HepG2 (cell line): ENCODE measurements at regions not wholly inside any gene's neighbourhood (a gene's known extent, or its start where the extent isn't known, plus 50 kb on each side); places are given as distances from the start of the nearest gene placed in this dataset.
"Not testable (repeated sequence)": the region's sequence is repeated elsewhere in the genome, so short reads cannot be mapped to it uniquely, and the experiment has no call there.

ENCODE experiments used
- ATAC-seq: fragments of 200-7000 bp; cut with Tn5 transposase; 3 replicates; pipeline ENCODE4 v1.9.1; 2020; ENCODE audit warnings: mild to moderate bottlenecking, moderate library complexity
- BruUV-seq: library from RNA; stranded (reverse); fragments of 400-500 nt; replicated peaks from 2 replicates; lab custom pipeline; 2021; lab: Mats Ljungman, UMichigan
- CTCF ChIA-PET: fragments of 300-600 bp; formaldehyde crosslinking; extraction: SDS; loops from one replicate; lab custom pipeline; 2021; ENCODE audit warnings: low total read pairs, inconsistent platforms, low intra/inter-chr PET ratio; lab: Yijun Ruan, JAX
- POLR2A ChIA-PET: fragments of 350-600 bp; sonication (Branson Sonifier 250); formaldehyde crosslinking; loops from one replicate; lab custom pipeline; 2020; ENCODE audit warnings: antibody characterized with exemption, inconsistent platforms; lab: Yijun Ruan, JAX
- DNase-seq: peaks from one replicate; pipeline ENCODE4 v3.0.0-alpha.2; 2015; ENCODE audit warnings: low spot score
- FAIRE-seq: peaks from 3 replicates; lab custom pipeline; 2011; peaks lifted over from hg19 to GRCh38; lab: Jason Lieb, UNC
- H2AFZ ChIP-seq: one replicate; pipeline ENCODE4 v1.6.1; 2011; ENCODE audit warnings: low read length, inconsistent platforms
- H3K27ac ChIP-seq: fragments of 300-600 bp; 3 replicates; pipeline ENCODE4 v1.8.0; 2011; ENCODE audit warnings: mixed run types, mild to moderate bottlenecking, mixed read lengths, low read length, inconsistent platforms; ENCODE audit not compliant: insufficient read depth; ENCODE audit errors: extremely low read length
- H3K27me3 ChIP-seq, 2 experiments: fragments of 200-600 bp in 1 of 2; 2 replicates in 1 of 2; 3 replicates in 1 of 2; pipeline versions ENCODE4 v1.6.0 to v1.8.0; 2011; ENCODE audit warnings: low read length in 2 of 2, mild to moderate bottlenecking in 2 of 2, moderate library complexity in 2 of 2, inconsistent platforms in 1 of 2; ENCODE audit not compliant: insufficient read depth in 2 of 2, control insufficient read depth in 1 of 2
- H3K36me3 ChIP-seq, 2 experiments: fragments of 200-600 bp in 1 of 2; replicated peaks in 1 of 2; 2 replicates in 1 of 2; 3 replicates in 1 of 2; pipeline versions ENCODE4 v1.5.1 to v1.8.0; 2011; ENCODE audit warnings: low read length in 2 of 2, inconsistent platforms in 1 of 2; ENCODE audit not compliant: insufficient read depth in 2 of 2, control insufficient read depth in 1 of 2
- H3K4me1 ChIP-seq: 2 replicates; pipeline ENCODE4 v1.5.1; 2012; ENCODE audit warnings: low read length, inconsistent platforms; ENCODE audit not compliant: insufficient read depth
- H3K4me2 ChIP-seq: 2 replicates; pipeline ENCODE4 v1.6.0; 2011; ENCODE audit warnings: low read depth, low read length, inconsistent platforms
- H3K4me3 ChIP-seq, 3 experiments: fragments of 200-600 bp in 1 of 3; sonication (generic), shearing (Covaris generic) in 1 of 3; replicated peaks in 1 of 3; 2 replicates each; pipeline ENCODE4 v1.5.1; 2011 to 2016; ENCODE audit warnings: low read length in 3 of 3, inconsistent platforms in 2 of 3, low read depth in 2 of 3, mild to moderate bottlenecking in 2 of 3, control low read depth in 1 of 3, mixed read lengths in 1 of 3; ENCODE audit not compliant: insufficient read depth in 1 of 3
- H3K79me2 ChIP-seq: one replicate; pipeline ENCODE4 v1.6.1; 2011; ENCODE audit warnings: low read length, inconsistent platforms; ENCODE audit not compliant: insufficient read depth
- H3K9ac ChIP-seq: 2 replicates; pipeline ENCODE4 v1.6.0; 2011; ENCODE audit warnings: mild to moderate bottlenecking, low read depth, low read length, inconsistent platforms; ENCODE audit not compliant: insufficient read depth
- H3K9me3 ChIP-seq: 2 replicates; pipeline ENCODE4 v1.5.1; 2012; ENCODE audit warnings: mild to moderate bottlenecking, low read length
- H4K20me1 ChIP-seq: 2 replicates; pipeline ENCODE4 v1.6.0; 2011; ENCODE audit warnings: inconsistent platforms, mild to moderate bottlenecking, low read length, moderate library complexity; ENCODE audit not compliant: insufficient read depth
- CEBPB ChIP-seq: IDR thresholded peaks from 2 replicates; pipeline ENCODE4 v1.6.1; 2011; ENCODE audit warnings: low read depth, low read length, improper control_type of control experiment, borderline replicate concordance
- SP4 ChIP-seq: sonication (generic); formaldehyde crosslinking; IDR thresholded peaks from 2 replicates; pipeline ENCODE4 v1.8.1; 2023; ENCODE audit warnings: mild to moderate bottlenecking, missing genetic modification reagents
- WGBS: methylation state at CpG from one replicate; pipeline ENCODE4 v1.1.6; 2017; ENCODE audit warnings: low lambda C conversion rate; 5-methylcytosine and 5-hydroxymethylcytosine counted together
- in situ Hi-C: cut with HindIII; loops from 2 replicates; pipeline ENCODE4 v1.10.0; 2017; ENCODE audit warnings: low pct_unique_long_range_greater_than_20kb; ENCODE audit not compliant: extremely low pct_ligation_motif_present
- intact Hi-C: fragments of 100-400 bp; cut with micrococcal nuclease; formaldehyde crosslinking; loops from one replicate; pipeline ENCODE4 v1.10.0; 2022; ENCODE audit not compliant: unreplicated experiment
- TF ChIP-seq, protein P1 (sequence below), 2 experiments: sonication (generic) in 1 of 2; formaldehyde crosslinking in 1 of 2; IDR thresholded peaks; 2 replicates each; pipeline versions ENCODE4 v1.4.0 to v1.6.1; 2016 to 2020; ENCODE audit warnings: borderline replicate concordance in 1 of 2, low read depth in 1 of 2, mild to moderate bottlenecking in 1 of 2, missing genetic modification reagents in 1 of 2

DNA sequence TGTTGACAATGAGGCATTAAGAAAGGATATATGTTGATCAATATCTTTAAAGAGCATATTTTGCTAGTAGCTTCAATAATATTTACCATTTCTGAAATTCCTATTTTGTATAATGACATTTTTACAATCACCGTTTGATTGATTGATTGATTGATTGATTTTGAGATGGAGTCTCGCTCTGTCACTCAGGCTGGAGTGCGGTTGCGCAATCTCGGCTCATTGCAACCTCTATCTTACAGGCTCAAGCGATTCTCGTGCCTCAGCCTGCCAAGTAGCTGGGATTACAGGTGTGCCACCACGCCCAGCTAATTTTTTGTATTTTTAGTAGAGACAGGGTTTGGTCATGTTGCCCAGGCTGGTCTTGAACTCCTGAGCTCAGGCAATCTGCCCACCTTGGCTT, 150.9 kb upstream of the TEX13D start:
- H3K27me3 ChIP-seq, H3K9me3 ChIP-seq, ATAC-seq, H3K4me3 ChIP-seq, H3K4me2 ChIP-seq, H4K20me1 ChIP-seq, H3K79me2 ChIP-seq, H3K27ac ChIP-seq, CTCF ChIA-PET, H3K36me3 ChIP-seq, H2AFZ ChIP-seq, POLR2A ChIA-PET, BruUV-seq, FAIRE-seq, in situ Hi-C loops, intact Hi-C loops, H3K4me1 ChIP-seq, DNase-seq, H3K9ac ChIP-seq: not testable (repeated sequence)
- peak; percentile 45; the same call in 1 of the 2 replicates for TF ChIP-seq CEBPB
- WGBS: 62% methylated on average over 7 of the region's 8 CpGs

DNA sequence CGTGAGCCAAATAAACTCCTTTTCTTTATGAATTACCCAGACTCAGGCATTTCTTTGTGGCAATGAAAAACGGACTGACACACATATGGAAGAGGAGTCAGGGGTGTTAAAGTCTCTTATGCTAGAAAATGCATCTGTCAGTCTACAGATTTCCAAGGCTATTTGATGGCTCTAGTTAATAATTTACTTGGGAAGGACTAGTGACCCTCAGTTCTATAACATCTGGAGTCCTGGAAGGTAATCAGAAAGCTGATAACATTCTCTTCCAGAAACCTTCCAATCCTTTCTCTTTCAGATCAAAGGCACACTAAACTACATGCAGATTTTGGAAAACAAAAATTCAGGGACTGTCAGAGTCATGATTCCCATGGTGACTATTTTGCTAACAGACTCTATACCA, 142.0 kb upstream of the TEX13D start:
- CTCF ChIA-PET: no interaction called here
- ATAC-seq (peak; percentile 90), DNase-seq (peak; percentile 39), FAIRE-seq (peak; percentile 53)
- Histone ChIP-seq H3K27ac (no peak overlapping the region), H3K4me2 (peak overlapping the region; percentile 27; the same call in 1 of the 2 replicates), H3K9me3 (no peaks in the 10 kb centered on the region), H3K9ac (no peak overlapping the region), H3K79me2 (no peaks in the 10 kb centered on the region), H2AFZ (no peak overlapping the region), H3K4me1 (peaks cover 17% of the 10 kb centered on the region), H4K20me1 (no peaks in the 10 kb centered on the region), H3K4me3 (no peak overlapping the region), H3K27me3 (no peaks in the 10 kb centered on the region), H3K36me3 (no peaks in the 10 kb centered on the region)
- POLR2A ChIA-PET: no interaction called here
- no TSS peak for BruUV-seq
- 0% methylated on average over 1 of the region's 2 CpGs for WGBS
- no peak for TF ChIP-seq SP4 (CRISPR knock-in tag)
- TF ChIP-seq, protein P1, sequence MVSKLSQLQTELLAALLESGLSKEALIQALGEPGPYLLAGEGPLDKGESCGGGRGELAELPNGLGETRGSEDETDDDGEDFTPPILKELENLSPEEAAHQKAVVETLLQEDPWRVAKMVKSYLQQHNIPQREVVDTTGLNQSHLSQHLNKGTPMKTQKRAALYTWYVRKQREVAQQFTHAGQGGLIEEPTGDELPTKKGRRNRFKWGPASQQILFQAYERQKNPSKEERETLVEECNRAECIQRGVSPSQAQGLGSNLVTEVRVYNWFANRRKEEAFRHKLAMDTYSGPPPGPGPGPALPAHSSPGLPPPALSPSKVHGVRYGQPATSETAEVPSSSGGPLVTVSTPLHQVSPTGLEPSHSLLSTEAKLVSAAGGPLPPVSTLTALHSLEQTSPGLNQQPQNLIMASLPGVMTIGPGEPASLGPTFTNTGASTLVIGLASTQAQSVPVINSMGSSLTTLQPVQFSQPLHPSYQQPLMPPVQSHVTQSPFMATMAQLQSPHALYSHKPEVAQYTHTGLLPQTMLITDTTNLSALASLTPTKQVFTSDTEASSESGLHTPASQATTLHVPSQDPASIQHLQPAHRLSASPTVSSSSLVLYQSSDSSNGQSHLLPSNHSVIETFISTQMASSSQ (IDR thresholded peaks at IDR 0.05; ENCODE audit: low read depth): peak; percentile 64
- TF ChIP-seq, protein P1 (CRISPR knock-in tag; IDR thresholded peaks at IDR 0.05; ENCODE audit: borderline replicate concordance): peak; percentile 34; the same call in 1 of the 2 replicates
- in situ Hi-C loops (no loop called here), intact Hi-C loops (no loop called here)
